HepG2 (cell line): ENCODE measurements at regions not wholly inside any gene's neighbourhood (a gene's known extent, or its start where the extent isn't known, plus 50 kb on each side); places are given as distances from the start of the nearest gene placed in this dataset.

Experiments
- ATAC-seq: fragments of 200-7000 bp; cut with Tn5 transposase; 3 replicates; pipeline ENCODE4 v1.9.1; 2020; ENCODE audit warnings: mild to moderate bottlenecking, moderate library complexity
- BruUV-seq: library from RNA; stranded (reverse); fragments of 400-500 nt; replicated peaks from 2 replicates; lab custom pipeline; 2021; lab: Mats Ljungman, UMichigan
- CTCF ChIA-PET: fragments of 300-600 bp; formaldehyde crosslinking; extraction: SDS; loops from one replicate; lab custom pipeline; 2021; ENCODE audit warnings: low total read pairs, inconsistent platforms, low intra/inter-chr PET ratio; lab: Yijun Ruan, JAX
- POLR2A ChIA-PET: fragments of 350-600 bp; sonication (Branson Sonifier 250); formaldehyde crosslinking; loops from one replicate; lab custom pipeline; 2020; ENCODE audit warnings: antibody characterized with exemption, inconsistent platforms; lab: Yijun Ruan, JAX
- DNase-seq: peaks from one replicate; pipeline ENCODE4 v3.0.0-alpha.2; 2015; ENCODE audit warnings: low spot score
- FAIRE-seq: peaks from 3 replicates; lab custom pipeline; 2011; peaks lifted over from hg19 to GRCh38; lab: Jason Lieb, UNC
- H2AFZ ChIP-seq: one replicate; pipeline ENCODE4 v1.6.1; 2011; ENCODE audit warnings: low read length, inconsistent platforms
- H3K27ac ChIP-seq: fragments of 300-600 bp; 3 replicates; pipeline ENCODE4 v1.8.0; 2011; ENCODE audit warnings: mixed run types, mild to moderate bottlenecking, mixed read lengths, low read length, inconsistent platforms; ENCODE audit not compliant: insufficient read depth; ENCODE audit errors: extremely low read length
- H3K27me3 ChIP-seq, 2 experiments: fragments of 200-600 bp in 1 of 2; 2 replicates in 1 of 2; 3 replicates in 1 of 2; pipeline versions ENCODE4 v1.6.0 to v1.8.0; 2011; ENCODE audit warnings: low read length in 2 of 2, mild to moderate bottlenecking in 2 of 2, moderate library complexity in 2 of 2, inconsistent platforms in 1 of 2; ENCODE audit not compliant: insufficient read depth in 2 of 2, control insufficient read depth in 1 of 2
- H3K36me3 ChIP-seq, 2 experiments: fragments of 200-600 bp in 1 of 2; replicated peaks in 1 of 2; 2 replicates in 1 of 2; 3 replicates in 1 of 2; pipeline versions ENCODE4 v1.5.1 to v1.8.0; 2011; ENCODE audit warnings: low read length in 2 of 2, inconsistent platforms in 1 of 2; ENCODE audit not compliant: insufficient read depth in 2 of 2, control insufficient read depth in 1 of 2
- H3K4me1 ChIP-seq: 2 replicates; pipeline ENCODE4 v1.5.1; 2012; ENCODE audit warnings: low read length, inconsistent platforms; ENCODE audit not compliant: insufficient read depth
- H3K4me2 ChIP-seq: 2 replicates; pipeline ENCODE4 v1.6.0; 2011; ENCODE audit warnings: low read depth, low read length, inconsistent platforms
- H3K4me3 ChIP-seq, 3 experiments: fragments of 200-600 bp in 1 of 3; sonication (generic), shearing (Covaris generic) in 1 of 3; replicated peaks in 1 of 3; 2 replicates each; pipeline ENCODE4 v1.5.1; 2011 to 2016; ENCODE audit warnings: low read length in 3 of 3, inconsistent platforms in 2 of 3, low read depth in 2 of 3, mild to moderate bottlenecking in 2 of 3, control low read depth in 1 of 3, mixed read lengths in 1 of 3; ENCODE audit not compliant: insufficient read depth in 1 of 3
- H3K79me2 ChIP-seq: one replicate; pipeline ENCODE4 v1.6.1; 2011; ENCODE audit warnings: low read length, inconsistent platforms; ENCODE audit not compliant: insufficient read depth
- H3K9ac ChIP-seq: 2 replicates; pipeline ENCODE4 v1.6.0; 2011; ENCODE audit warnings: mild to moderate bottlenecking, low read depth, low read length, inconsistent platforms; ENCODE audit not compliant: insufficient read depth
- H3K9me3 ChIP-seq: 2 replicates; pipeline ENCODE4 v1.5.1; 2012; ENCODE audit warnings: mild to moderate bottlenecking, low read length
- H4K20me1 ChIP-seq: 2 replicates; pipeline ENCODE4 v1.6.0; 2011; ENCODE audit warnings: inconsistent platforms, mild to moderate bottlenecking, low read length, moderate library complexity; ENCODE audit not compliant: insufficient read depth
- DMTF1 ChIP-seq: sonication (generic); formaldehyde crosslinking; IDR thresholded peaks from 2 replicates; pipeline ENCODE4 v1.4.0; 2020; ENCODE audit warnings: mild to moderate bottlenecking, missing genetic modification reagents
- HES4 ChIP-seq: sonication (generic); formaldehyde crosslinking; IDR thresholded peaks from 2 replicates; pipeline ENCODE4 v1.9.0; 2021; ENCODE audit warnings: mild to moderate bottlenecking, missing genetic modification reagents, borderline replicate concordance
- HMGA1 ChIP-seq: sonication (generic); formaldehyde crosslinking; conservative IDR thresholded peaks from 2 replicates; pipeline ENCODE4 v1.4.0; 2020; ENCODE audit warnings: missing genetic modification reagents
- NCOA5 ChIP-seq: sonication (generic); formaldehyde crosslinking; IDR thresholded peaks from 2 replicates; pipeline ENCODE4 v1.4.0; 2020; ENCODE audit warnings: missing genetic modification reagents
- NONO ChIP-seq, 2 experiments: fragments of 450-650 bp in 1 of 2; sonication (generic) in 1 of 2; formaldehyde crosslinking in 1 of 2; IDR thresholded peaks in 1 of 2; conservative IDR thresholded peaks in 1 of 2; 2 replicates each; pipeline versions ENCODE4 v1.6.1 to v1.8.0; 2017 to 2022; ENCODE audit warnings: mild to moderate bottlenecking in 1 of 2, missing genetic modification reagents in 1 of 2, moderate library complexity in 1 of 2
- SNAPC5 ChIP-seq: sonication (generic); formaldehyde crosslinking; IDR thresholded peaks from 2 replicates; pipeline ENCODE4 v1.8.1; 2023; ENCODE audit warnings: mild to moderate bottlenecking, missing genetic modification reagents, borderline replicate concordance
- TCF12 ChIP-seq, 2 experiments: fragments of 450-650 bp in 1 of 2; sonication (generic) in 1 of 2; formaldehyde crosslinking in 1 of 2; IDR thresholded peaks; 2 replicates each; pipeline versions ENCODE4 v1.6.1 to v1.8.0; 2017 to 2022; ENCODE audit warnings: antibody characterized with exemption in 1 of 2, mild to moderate bottlenecking in 1 of 2, missing genetic modification reagents in 1 of 2, moderate library complexity in 1 of 2
- TRIM24 ChIP-seq: sonication (generic); formaldehyde crosslinking; IDR thresholded peaks from 2 replicates; pipeline ENCODE4 v1.8.0; 2022; ENCODE audit warnings: mild to moderate bottlenecking, missing genetic modification reagents
- ZNF18 ChIP-seq: sonication (generic); formaldehyde crosslinking; IDR thresholded peaks from 2 replicates; pipeline ENCODE4 v1.8.0; 2022; ENCODE audit warnings: mild to moderate bottlenecking, missing genetic modification reagents; ENCODE audit not compliant: insufficient replicate concordance
- ZNF280B ChIP-seq: sonication (generic); formaldehyde crosslinking; IDR thresholded peaks from 2 replicates; pipeline ENCODE4 v1.5.0; 2020; ENCODE audit warnings: missing genetic modification reagents, mild to moderate bottlenecking, borderline replicate concordance
- ZNF343 ChIP-seq: sonication (generic); formaldehyde crosslinking; IDR thresholded peaks from 2 replicates; pipeline ENCODE4 v1.4.0; 2020; ENCODE audit warnings: mild to moderate bottlenecking, missing genetic modification reagents
- ZNF570 ChIP-seq: sonication (generic); formaldehyde crosslinking; IDR thresholded peaks from 2 replicates; pipeline ENCODE4 v1.4.0; 2020; ENCODE audit warnings: mild to moderate bottlenecking, missing genetic modification reagents, borderline replicate concordance
- ZNF589 ChIP-seq: sonication (generic); formaldehyde crosslinking; conservative IDR thresholded peaks from 2 replicates; pipeline ENCODE4 v1.8.0; 2022; ENCODE audit warnings: mild to moderate bottlenecking, moderate library complexity, missing genetic modification reagents
- ZSCAN21 ChIP-seq: sonication (generic); formaldehyde crosslinking; IDR thresholded peaks from 2 replicates; pipeline ENCODE4 v1.8.0; 2022; ENCODE audit warnings: mild to moderate bottlenecking, missing genetic modification reagents, moderate library complexity, borderline replicate concordance
- ZSCAN29 ChIP-seq: sonication (generic); formaldehyde crosslinking; conservative IDR thresholded peaks from 2 replicates; pipeline ENCODE4 v1.4.0; 2020; ENCODE audit warnings: mild to moderate bottlenecking, missing genetic modification reagents
- WGBS: methylation state at CpG from one replicate; pipeline ENCODE4 v1.1.6; 2017; ENCODE audit warnings: low lambda C conversion rate; 5-methylcytosine and 5-hydroxymethylcytosine counted together
- in situ Hi-C: cut with HindIII; loops from 2 replicates; pipeline ENCODE4 v1.10.0; 2017; ENCODE audit warnings: low pct_unique_long_range_greater_than_20kb; ENCODE audit not compliant: extremely low pct_ligation_motif_present
- intact Hi-C: fragments of 100-400 bp; cut with micrococcal nuclease; formaldehyde crosslinking; loops from one replicate; pipeline ENCODE4 v1.10.0; 2022; ENCODE audit not compliant: unreplicated experiment

GRCh38 chr21:28783641-28784185, 209.0 kb downstream of the LTN1 start:
- no peaks in the 10 kb centered on the region for H3K36me3 ChIP-seq
- DNase-seq (no peak), FAIRE-seq (no peak), ATAC-seq (no peak)
- intact Hi-C loops = no loop called here
- H3K27me3 ChIP-seq = no peaks in the 10 kb centered on the region
- no peaks in the 10 kb centered on the region for H3K9me3 ChIP-seq
- 91% methylated on average over 6 of the region's 32 CpGs for WGBS
- CTCF ChIA-PET = no interaction called here
- POLR2A ChIA-PET = no interaction called here
- H3K4me3 ChIP-seq = no peak overlapping the region
- BruUV-seq = no TSS peak
- H3K4me2 ChIP-seq = no peak overlapping the region
- H3K79me2 ChIP-seq = no peaks in the 10 kb centered on the region
- no peaks in the 10 kb centered on the region for H4K20me1 ChIP-seq
- no peak overlapping the region for H3K9ac ChIP-seq
- H3K4me1 ChIP-seq = no peaks in the 10 kb centered on the region
- H2AFZ ChIP-seq = no peak overlapping the region
- H3K27ac ChIP-seq = no peak overlapping the region
- in situ Hi-C loops = no loop called here
- TF ChIP-seq TRIM24 (CRISPR knock-in tag) (no peak), ZNF18 (CRISPR knock-in tag) (no peak), TCF12 (IDR thresholded peaks at IDR 0.05) (no peak), TCF12 (CRISPR knock-in tag; IDR thresholded peaks at IDR 0.05) (no peak), HMGA1 (CRISPR knock-in tag) (no peak), ZNF343 (CRISPR knock-in tag) (no peak), ZSCAN29 (CRISPR knock-in tag) (no peak), ZSCAN21 (CRISPR knock-in tag) (no peak), ZNF570 (CRISPR knock-in tag) (no peak), ZNF589 (CRISPR knock-in tag) (no peak), SNAPC5 (CRISPR knock-in tag) (no peak), DMTF1 (no peak), NCOA5 (CRISPR knock-in tag) (no peak), HES4 (CRISPR knock-in tag) (no peak), NONO (IDR thresholded peaks at IDR 0.05) (no peak), NONO (CRISPR knock-in tag; conservative IDR thresholded peaks at IDR 0.05) (no peak), ZNF280B (CRISPR knock-in tag) (no peak)
